H1 (cell line): ENCODE measurements at regions not wholly inside any gene's neighbourhood (a gene's known extent, or its start where the extent isn't known, plus 50 kb on each side); places are given as distances from the start of the nearest gene placed in this dataset.

Experiments used
- BRCA1 ChIP-seq: IDR thresholded peaks from 2 replicates; pipeline ENCODE4 v1.6.1; 2012; ENCODE audit warnings: low read depth, low read length, improper control_type of control experiment
- CTCF ChIP-seq, 3 experiments: IDR thresholded peaks; 1 replicate in 2 of 3; 2 replicates in 1 of 3; pipeline versions ENCODE4 v1.5.1 to v1.6.1; 2011; ENCODE audit warnings: low read length in 3 of 3, mild to moderate bottlenecking in 3 of 3, inconsistent platforms in 2 of 3, low read depth in 1 of 3, moderate library complexity in 1 of 3; ENCODE audit not compliant: insufficient read depth in 1 of 3; ENCODE audit errors: control extremely low read depth in 1 of 3
- RFX5 ChIP-seq: IDR thresholded peaks from 2 replicates; pipeline ENCODE4 v1.6.1; 2011; ENCODE audit warnings: low read depth, low read length, improper control_type of control experiment, borderline replicate concordance

- TF ChIP-seq CTCF (IDR thresholded peaks at IDR 0.05; ENCODE audit: control extremely low read depth in 1 of 3, insufficient read depth in 1 of 3, low read depth in 1 of 3, low read length in 3 of 3): no peak
- TF ChIP-seq RFX5: no peak
- TF ChIP-seq BRCA1: no peak
These were observed 344.9 kb downstream of the ZNF326 start (continued) for GRCh38 chr1:90339811-90340210.
